Tibial nerve (tissue), 4 donors: ENCODE measurements at regions not wholly inside any gene's neighbourhood (a gene's known extent, or its start where the extent isn't known, plus 50 kb on each side); places are given as distances from the start of the nearest gene placed in this dataset.
"Not testable (repeated sequence)": the region's sequence is repeated elsewhere in the genome, so short reads cannot be mapped to it uniquely, and the experiment has no call there.

Experiments
- CTCF ChIP-seq, 5 experiments: fragments of 200-600 bp in 3 of 5; fragments of 450-650 bp in 2 of 5; sonication (generic) in 3 of 5; IDR thresholded peaks; one replicate each; pipeline ENCODE4 v1.5.1; 2016 to 2019; ENCODE audit warnings: antibody characterized with exemption in 5 of 5, mild to moderate bottlenecking in 3 of 5, moderate library complexity in 2 of 5
- EP300 ChIP-seq, 2 donors: sonication (generic); formaldehyde crosslinking; IDR thresholded peaks; one replicate each; pipeline ENCODE4 v1.6.1; 2017; ENCODE audit warnings: antibody characterized with exemption in 2 of 2, mild to moderate bottlenecking in 1 of 2
- POLR2A ChIP-seq, 2 donors: fragments of 450-650 bp; IDR thresholded peaks; one replicate each; pipeline ENCODE4 v1.6.1; 2017; ENCODE audit warnings: antibody characterized with exemption in 2 of 2, mild to moderate bottlenecking in 2 of 2, moderate library complexity in 2 of 2

DNA sequence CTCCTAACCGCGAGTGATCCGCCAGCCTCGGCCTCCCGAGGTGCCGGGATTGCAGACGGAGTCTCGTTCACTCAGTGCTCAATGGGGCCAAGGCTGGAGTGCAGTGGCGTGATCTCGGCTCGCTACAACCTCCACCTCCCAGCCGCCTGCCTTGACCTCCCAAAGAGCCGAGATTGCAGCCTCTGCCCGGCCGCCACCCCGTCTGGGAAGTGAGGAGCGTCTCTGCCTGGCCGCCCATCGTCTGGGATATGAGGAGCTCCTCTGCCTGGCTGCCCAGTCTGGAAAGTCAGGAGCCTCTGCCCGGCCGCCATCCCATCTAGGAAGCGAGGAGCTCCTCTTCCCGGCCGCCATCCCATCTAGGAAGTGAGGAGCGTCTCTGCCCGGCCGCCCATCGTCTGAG, 58.8 kb upstream of the ANKRD30BL start:
- not testable (repeated sequence) for TF ChIP-seq CTCF, POLR2A, EP300 (IDR thresholded peaks at IDR 0.05)
